ENCODE measurements at regions not wholly inside any gene's neighbourhood (a gene's known extent, or its start where the extent isn't known, plus 50 kb on each side); places are given as distances from the start of the nearest gene placed in this dataset.

- no peaks in the 10 kb centered on the region for H3K27me3 ChIP-seq
- no peak for DNase-seq
- no peak overlapping the region for H3K4me3 ChIP-seq
- H3K9me3 ChIP-seq: no peaks in the 10 kb centered on the region
- no peak for TF ChIP-seq POLR2A (IDR thresholded peaks at IDR 0.05)
- TF ChIP-seq, protein P1, sequence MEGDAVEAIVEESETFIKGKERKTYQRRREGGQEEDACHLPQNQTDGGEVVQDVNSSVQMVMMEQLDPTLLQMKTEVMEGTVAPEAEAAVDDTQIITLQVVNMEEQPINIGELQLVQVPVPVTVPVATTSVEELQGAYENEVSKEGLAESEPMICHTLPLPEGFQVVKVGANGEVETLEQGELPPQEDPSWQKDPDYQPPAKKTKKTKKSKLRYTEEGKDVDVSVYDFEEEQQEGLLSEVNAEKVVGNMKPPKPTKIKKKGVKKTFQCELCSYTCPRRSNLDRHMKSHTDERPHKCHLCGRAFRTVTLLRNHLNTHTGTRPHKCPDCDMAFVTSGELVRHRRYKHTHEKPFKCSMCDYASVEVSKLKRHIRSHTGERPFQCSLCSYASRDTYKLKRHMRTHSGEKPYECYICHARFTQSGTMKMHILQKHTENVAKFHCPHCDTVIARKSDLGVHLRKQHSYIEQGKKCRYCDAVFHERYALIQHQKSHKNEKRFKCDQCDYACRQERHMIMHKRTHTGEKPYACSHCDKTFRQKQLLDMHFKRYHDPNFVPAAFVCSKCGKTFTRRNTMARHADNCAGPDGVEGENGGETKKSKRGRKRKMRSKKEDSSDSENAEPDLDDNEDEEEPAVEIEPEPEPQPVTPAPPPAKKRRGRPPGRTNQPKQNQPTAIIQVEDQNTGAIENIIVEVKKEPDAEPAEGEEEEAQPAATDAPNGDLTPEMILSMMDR (IDR thresholded peaks at IDR 0.05): no peak
- WGBS, 2 donors: 79 to 100% methylated on average over 1 of the region's 1 CpG
- no peak overlapping the region for H3K27ac ChIP-seq
- H3K36me3 ChIP-seq (ENCODE audit: low read depth, missing control alignments): no peaks in the 10 kb centered on the region
- intact Hi-C loops (cut with DNase I; ENCODE audit: low total_unique reads): no loop called here
- no peaks in the 10 kb centered on the region for H3K4me1 ChIP-seq
These were observed 462.2 kb downstream of the FOXO1 start for GRCh38 chr13:40204246-40204645.

DNA sequence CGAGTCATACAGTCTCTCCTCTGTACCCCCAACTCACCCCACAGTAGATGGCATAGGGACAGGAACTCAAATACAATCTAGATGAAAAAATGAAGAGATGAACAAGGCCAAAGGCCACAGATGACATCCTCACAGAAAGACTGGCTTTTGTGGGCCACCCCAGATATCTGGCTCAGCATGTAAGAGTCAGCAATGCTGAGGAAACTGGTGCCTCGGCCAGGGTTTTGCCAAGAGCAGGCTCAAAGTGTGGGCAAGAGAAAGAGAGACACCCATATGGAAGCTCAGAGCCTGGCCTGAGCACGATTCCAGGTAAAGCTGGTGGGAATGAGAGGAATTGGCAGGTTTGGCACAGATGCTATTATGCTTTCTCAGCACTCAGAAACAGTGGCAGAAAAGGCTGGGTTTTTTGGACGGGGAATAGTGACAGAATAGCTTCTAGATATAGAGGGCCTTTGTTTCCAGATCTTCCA lies 460.6 kb downstream of the FOXO1 start:
- no peaks in the 10 kb centered on the region for H3K36me3 ChIP-seq (ENCODE audit: low read depth, missing control alignments)
- no peak overlapping the region for H3K27ac ChIP-seq
- no peaks in the 10 kb centered on the region for H3K9me3 ChIP-seq
- H3K4me1 ChIP-seq: no peaks in the 10 kb centered on the region
- WGBS, 2 donors: 86 to 95% methylated on average over 4 of the region's 4 CpGs
- no peak overlapping the region for H3K4me3 ChIP-seq
- intact Hi-C loops (cut with DNase I; ENCODE audit: low total_unique reads): no loop called here
- DNase-seq: no peak
- TF ChIP-seq, protein P1 (IDR thresholded peaks at IDR 0.05): no peak
- TF ChIP-seq POLR2A (IDR thresholded peaks at IDR 0.05): no peak
- no peaks in the 10 kb centered on the region for H3K27me3 ChIP-seq

DNA sequence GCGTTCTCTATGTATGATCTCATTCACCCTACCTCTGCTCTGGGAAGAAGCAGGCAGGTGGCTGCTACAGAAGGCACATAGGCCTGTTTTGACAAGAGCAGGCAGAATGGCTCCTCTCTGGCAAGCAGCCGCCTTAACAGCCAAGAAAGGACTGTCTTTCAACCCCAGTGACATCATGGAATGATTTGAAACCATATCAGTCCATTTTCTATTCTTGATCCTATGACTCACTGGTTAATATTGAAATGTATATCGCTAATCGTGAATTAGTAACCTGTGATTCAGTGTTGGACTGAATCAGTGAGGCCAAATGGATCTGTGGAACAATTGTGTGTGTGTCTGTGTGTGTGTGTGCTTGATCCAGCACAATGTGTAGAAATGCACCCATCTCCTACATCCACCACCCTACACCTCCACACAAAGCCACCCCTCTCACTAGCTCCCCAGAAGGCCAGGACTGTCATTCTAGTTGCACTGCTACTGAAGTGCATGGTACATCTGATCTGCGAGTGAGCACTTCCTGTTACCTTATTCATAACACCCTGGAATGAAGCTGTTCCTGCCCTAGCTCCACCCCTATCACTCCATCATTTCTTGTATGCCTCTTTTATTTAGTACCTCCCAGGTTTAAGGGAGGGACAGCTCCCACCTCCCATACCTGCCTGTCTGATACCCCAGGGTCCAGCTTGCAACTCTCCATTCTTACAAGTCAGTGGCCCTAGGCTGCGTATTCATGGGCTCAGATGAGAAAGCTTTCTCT lies 460.0 kb downstream of the FOXO1 start:
- no peaks in the 10 kb centered on the region for H3K9me3 ChIP-seq
- H3K36me3 ChIP-seq (ENCODE audit: low read depth, missing control alignments): no peaks in the 10 kb centered on the region
- no peak overlapping the region for H3K4me3 ChIP-seq
- 81 to 82% methylated on average over 6 of the region's 6 CpGs for WGBS, 2 donors
- TF ChIP-seq, protein P1 (IDR thresholded peaks at IDR 0.05): no peak
- TF ChIP-seq POLR2A (IDR thresholded peaks at IDR 0.05): no peak
- no peak overlapping the region for H3K27ac ChIP-seq
- DNase-seq: no peak
- no peaks in the 10 kb centered on the region for H3K4me1 ChIP-seq
- intact Hi-C loops (cut with DNase I; ENCODE audit: low total_unique reads): no loop called here
- H3K27me3 ChIP-seq: no peaks in the 10 kb centered on the region

- no peaks in the 10 kb centered on the region for H3K27me3 ChIP-seq
- no peaks in the 10 kb centered on the region for H3K36me3 ChIP-seq (ENCODE audit: low read depth, missing control alignments)
- H3K9me3 ChIP-seq: no peaks in the 10 kb centered on the region
- H3K4me1 ChIP-seq: no peaks in the 10 kb centered on the region
- TF ChIP-seq POLR2A (IDR thresholded peaks at IDR 0.05): no peak
- TF ChIP-seq, protein P1 (IDR thresholded peaks at IDR 0.05): no peak
- 86 to 89% methylated on average over 6 of the region's 6 CpGs for WGBS, 2 donors
- no peak overlapping the region for H3K4me3 ChIP-seq
- H3K27ac ChIP-seq: no peak overlapping the region
- intact Hi-C loops (cut with DNase I; ENCODE audit: low total_unique reads): no loop called here
- DNase-seq: no peak
These were observed 459.4 kb downstream of the FOXO1 start for GRCh38 chr13:40207001-40207478.

GRCh38 chr13:40208517-40208916 lies 457.9 kb downstream of the FOXO1 start:
- Histone ChIP-seq H3K4me1 (no peaks in the 10 kb centered on the region), H3K4me3 (no peak overlapping the region), H3K9me3 (no peaks in the 10 kb centered on the region), H3K36me3 (ENCODE audit: low read depth, missing control alignments) (no peaks in the 10 kb centered on the region), H3K27me3 (no peaks in the 10 kb centered on the region), H3K27ac (no peak overlapping the region)
- DNase-seq: no peak
- intact Hi-C loops (cut with DNase I; ENCODE audit: low total_unique reads): no loop called here
- 86 to 88% methylated on average over 3 to 4 of the region's 4 CpGs for WGBS, 2 donors
- TF ChIP-seq POLR2A (IDR thresholded peaks at IDR 0.05): no peak
- TF ChIP-seq, protein P1 (IDR thresholded peaks at IDR 0.05): no peak
